ENCODE measurements at regions not wholly inside any gene's neighbourhood (a gene's known extent, or its start where the extent isn't known, plus 50 kb on each side); places are given as distances from the start of the nearest gene placed in this dataset.
"Not testable (repeated sequence)": the region's sequence is repeated elsewhere in the genome, so short reads cannot be mapped to it uniquely, and the experiment has no call there.

GRCh38 chr5:63194126-63194525 lies 615.5 kb downstream of the LRRC70 start:
- Histone ChIP-seq H3K79me2 (ENCODE audit: insufficient read depth, low read depth, low read length) (no peaks in the 10 kb centered on the region), H3K9me3 (ENCODE audit: low read length) (no peaks in the 10 kb centered on the region), H3K4me1 (ENCODE audit: insufficient read depth, low read length, poor library complexity, severe bottlenecking) (no peaks in the 10 kb centered on the region), H4K20me1 (ENCODE audit: insufficient read depth, low read length) (no peaks in the 10 kb centered on the region), H3K36me3 (ENCODE audit: insufficient read depth, low read length) (no peaks in the 10 kb centered on the region), H3K27ac (ENCODE audit: low read depth, low read length, poor library complexity, severe bottlenecking) (no peak overlapping the region), H3K4me2 (ENCODE audit: low read length) (no peak overlapping the region), H3K4me3 (ENCODE audit: low read depth, low read length, poor library complexity, severe bottlenecking) (no peak overlapping the region), H3K9me2 (ENCODE audit: insufficient read depth, low read length) (no peaks in the 10 kb centered on the region), H2AFZ (ENCODE audit: low read length) (no peak overlapping the region)
- no TSS peak for BruUV-seq (replicated peaks)
- no peak for DNase-seq (ENCODE audit: low spot score)
- CTCF ChIA-PET (ENCODE audit: unreplicated experiment) = no interaction called here
- TF ChIP-seq EZH2phosphoT487 (IDR thresholded peaks at IDR 0.05; ENCODE audit: borderline replicate concordance, low read depth, low read length) = no peak
- TF ChIP-seq, protein P1, sequence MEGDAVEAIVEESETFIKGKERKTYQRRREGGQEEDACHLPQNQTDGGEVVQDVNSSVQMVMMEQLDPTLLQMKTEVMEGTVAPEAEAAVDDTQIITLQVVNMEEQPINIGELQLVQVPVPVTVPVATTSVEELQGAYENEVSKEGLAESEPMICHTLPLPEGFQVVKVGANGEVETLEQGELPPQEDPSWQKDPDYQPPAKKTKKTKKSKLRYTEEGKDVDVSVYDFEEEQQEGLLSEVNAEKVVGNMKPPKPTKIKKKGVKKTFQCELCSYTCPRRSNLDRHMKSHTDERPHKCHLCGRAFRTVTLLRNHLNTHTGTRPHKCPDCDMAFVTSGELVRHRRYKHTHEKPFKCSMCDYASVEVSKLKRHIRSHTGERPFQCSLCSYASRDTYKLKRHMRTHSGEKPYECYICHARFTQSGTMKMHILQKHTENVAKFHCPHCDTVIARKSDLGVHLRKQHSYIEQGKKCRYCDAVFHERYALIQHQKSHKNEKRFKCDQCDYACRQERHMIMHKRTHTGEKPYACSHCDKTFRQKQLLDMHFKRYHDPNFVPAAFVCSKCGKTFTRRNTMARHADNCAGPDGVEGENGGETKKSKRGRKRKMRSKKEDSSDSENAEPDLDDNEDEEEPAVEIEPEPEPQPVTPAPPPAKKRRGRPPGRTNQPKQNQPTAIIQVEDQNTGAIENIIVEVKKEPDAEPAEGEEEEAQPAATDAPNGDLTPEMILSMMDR (conservative IDR thresholded peaks at IDR 0.05; ENCODE audit: low read length) = no peak
- intact Hi-C loops (cut with micrococcal nuclease; ENCODE audit: unreplicated experiment) = no loop called here
- POLR2A ChIA-PET = interaction anchor here (0.9 kb wide), 1 partner anchor 161 kb away, joined by 4 read pairs; no protein-coding TSS in a partner anchor

GRCh38 chr5:63180190-63180589 lies 601.6 kb downstream of the LRRC70 start:
- POLR2A ChIA-PET; H4K20me1 ChIP-seq (ENCODE audit: insufficient read depth, low read length); BruUV-seq (replicated peaks); H3K4me2 ChIP-seq (ENCODE audit: low read length); H3K4me3 ChIP-seq (ENCODE audit: low read depth, low read length, poor library complexity, severe bottlenecking); H3K4me1 ChIP-seq (ENCODE audit: insufficient read depth, low read length, poor library complexity, severe bottlenecking); H2AFZ ChIP-seq (ENCODE audit: low read length); CTCF ChIA-PET (ENCODE audit: unreplicated experiment); H3K27ac ChIP-seq (ENCODE audit: low read depth, low read length, poor library complexity, severe bottlenecking); H3K36me3 ChIP-seq (ENCODE audit: insufficient read depth, low read length); DNase-seq (ENCODE audit: low spot score); intact Hi-C loops (cut with micrococcal nuclease; ENCODE audit: unreplicated experiment); H3K9me2 ChIP-seq (ENCODE audit: insufficient read depth, low read length); H3K79me2 ChIP-seq (ENCODE audit: insufficient read depth, low read depth, low read length); H3K9me3 ChIP-seq (ENCODE audit: low read length): not testable (repeated sequence)

GRCh38 chr5:63175850-63176249 lies 597.2 kb downstream of the LRRC70 start:
- no peak overlapping the region for H3K27ac ChIP-seq (ENCODE audit: low read depth, low read length, poor library complexity, severe bottlenecking)
- POLR2A ChIA-PET = no interaction called here
- H3K9me3 ChIP-seq (ENCODE audit: low read length) = no peaks in the 10 kb centered on the region
- H3K9me2 ChIP-seq (ENCODE audit: insufficient read depth, low read length) = no peaks in the 10 kb centered on the region
- no peaks in the 10 kb centered on the region for H3K36me3 ChIP-seq (ENCODE audit: insufficient read depth, low read length)
- intact Hi-C loops (cut with micrococcal nuclease; ENCODE audit: unreplicated experiment) = no loop called here
- H3K4me2 ChIP-seq (ENCODE audit: low read length) = no peak overlapping the region
- TF ChIP-seq, protein P1 (conservative IDR thresholded peaks at IDR 0.05; ENCODE audit: low read length) = no peak
- no peak for TF ChIP-seq EZH2phosphoT487 (IDR thresholded peaks at IDR 0.05; ENCODE audit: borderline replicate concordance, low read depth, low read length)
- CTCF ChIA-PET (ENCODE audit: unreplicated experiment) = no interaction called here
- no TSS peak for BruUV-seq (replicated peaks)
- no peak for DNase-seq (ENCODE audit: low spot score)
- no peak overlapping the region for H3K4me3 ChIP-seq (ENCODE audit: low read depth, low read length, poor library complexity, severe bottlenecking)
- H2AFZ ChIP-seq (ENCODE audit: low read length) = no peak overlapping the region
- no peaks in the 10 kb centered on the region for H3K79me2 ChIP-seq (ENCODE audit: insufficient read depth, low read depth, low read length)
- H4K20me1 ChIP-seq (ENCODE audit: insufficient read depth, low read length) = no peaks in the 10 kb centered on the region
- H3K4me1 ChIP-seq (ENCODE audit: insufficient read depth, low read length, poor library complexity, severe bottlenecking) = no peaks in the 10 kb centered on the region
